ENCODE measurements at regions not wholly inside any gene's neighbourhood (a gene's known extent, or its start where the extent isn't known, plus 50 kb on each side); places are given as distances from the start of the nearest gene placed in this dataset.
A peak's percentile ranks its signal among the peaks of the same experiment; 100 is the strongest.

DNA sequence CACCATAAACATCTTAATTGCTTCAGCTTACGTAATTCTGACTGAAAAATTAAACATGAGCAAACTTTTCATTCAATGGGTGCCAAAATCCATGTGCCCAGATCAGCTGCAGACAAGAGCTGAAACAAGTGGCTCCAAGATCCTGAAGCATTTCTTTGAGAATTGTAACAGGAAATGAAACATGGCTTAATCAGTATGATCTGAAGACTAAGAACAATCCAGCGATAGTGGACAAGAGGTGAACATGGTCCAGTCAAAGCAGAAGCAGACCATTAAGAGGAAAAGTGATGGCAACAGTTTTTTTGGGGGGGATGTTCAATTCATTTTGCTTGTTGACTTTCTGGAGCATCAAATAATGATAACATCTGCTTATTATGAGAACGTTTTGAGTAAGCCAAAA lies 1964.5 kb upstream of the RAG2 start:
- ChIA-PET CTCF (interaction anchor here (0.7 kb wide), 1 partner anchor 1596 kb away, joined by 5 read pairs; no protein-coding TSS in a partner anchor), POLR2A (no interaction called here)
- Histone ChIP-seq H3K4me3 (ENCODE audit: low read depth, low read length) (no peak overlapping the region), H3K36me3 (ENCODE audit: control insufficient read depth, insufficient read depth, low read length) (no peaks in the 10 kb centered on the region), H3K27me3 (ENCODE audit: control insufficient read depth, insufficient read depth, low read length) (no peaks in the 10 kb centered on the region)
- no peak for DNase-seq (ENCODE audit: low read depth)
- TF ChIP-seq CTCF (IDR thresholded peaks at IDR 0.05; ENCODE audit: insufficient read depth, low read depth, low read length) = no peak

GRCh38 chr11:38553148-38553547 lies 1955.1 kb upstream of the RAG2 start:
- ChIA-PET CTCF (interaction anchor here (0.6 kb wide), 1 partner anchor 69 kb away, joined by 3 read pairs; no protein-coding TSS in a partner anchor), POLR2A (no interaction called here)
- TF ChIP-seq CTCF (IDR thresholded peaks at IDR 0.05; ENCODE audit: insufficient read depth, low read depth, low read length) = no peak

DNA sequence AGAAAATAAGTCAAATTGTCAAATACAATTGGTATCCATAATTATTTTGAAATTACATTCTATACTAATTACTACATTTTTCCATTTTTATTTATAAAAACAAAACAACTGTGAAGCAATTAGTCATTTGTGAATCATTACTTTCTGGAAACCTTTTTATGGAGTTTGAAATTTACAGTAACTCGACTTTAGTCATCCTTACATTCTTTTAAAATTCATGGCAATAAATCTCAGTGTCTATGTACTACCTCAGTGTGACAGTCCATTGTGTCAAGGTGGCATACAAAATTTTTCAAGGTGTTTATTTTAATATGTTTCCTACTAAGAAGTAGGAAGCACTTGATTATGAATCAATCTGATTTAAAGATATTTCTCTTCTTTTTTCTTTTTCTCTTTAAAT lies 1949.4 kb upstream of the RAG2 start:
- CTCF ChIA-PET = interaction anchor here (1.4 kb wide), 1 partner anchor 244 kb away, joined by 3 read pairs; no protein-coding TSS in a partner anchor
- no peaks in the 10 kb centered on the region for H3K27me3 ChIP-seq (ENCODE audit: control insufficient read depth, insufficient read depth, low read length)
- POLR2A ChIA-PET = no interaction called here
- DNase-seq (ENCODE audit: low read depth) = no peak
- no peak for TF ChIP-seq CTCF (IDR thresholded peaks at IDR 0.05; ENCODE audit: insufficient read depth, low read depth, low read length)
- no peaks in the 10 kb centered on the region for H3K36me3 ChIP-seq (ENCODE audit: control insufficient read depth, insufficient read depth, low read length)
- H3K4me3 ChIP-seq (ENCODE audit: low read depth, low read length) = no peak overlapping the region

More at GRCh38 chr11:38553148-38553547, 1955.1 kb upstream of the RAG2 start:
- H3K36me3 ChIP-seq (ENCODE audit: control insufficient read depth, insufficient read depth, low read length) = no peaks in the 10 kb centered on the region
- no peak overlapping the region for H3K4me3 ChIP-seq (ENCODE audit: low read depth, low read length)
- no peaks in the 10 kb centered on the region for H3K27me3 ChIP-seq (ENCODE audit: control insufficient read depth, insufficient read depth, low read length)
- DNase-seq (ENCODE audit: low read depth) = no peak

DNA sequence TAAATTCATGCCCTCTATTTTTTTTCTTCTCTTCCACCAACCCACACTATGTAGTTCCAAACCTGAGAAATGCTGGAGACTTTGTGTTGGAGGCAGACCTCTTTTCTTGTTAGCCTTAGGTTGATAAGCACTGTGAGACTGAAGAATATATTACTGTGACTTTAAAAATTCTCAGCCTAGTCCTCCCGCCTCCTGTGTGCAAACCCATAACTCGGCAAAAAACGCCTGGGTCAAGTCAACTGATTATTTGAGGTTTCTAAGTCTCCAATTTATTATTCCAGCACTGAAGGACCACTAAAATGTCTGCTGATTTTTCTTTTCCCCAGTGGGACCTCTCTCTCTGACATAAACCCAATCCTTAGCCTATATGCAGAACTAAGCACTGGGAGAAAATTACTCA lies 1946.0 kb upstream of the RAG2 start:
- POLR2A ChIA-PET = no interaction called here
- Histone ChIP-seq H3K36me3 (ENCODE audit: control insufficient read depth, insufficient read depth, low read length) (no peaks in the 10 kb centered on the region), H3K4me3 (ENCODE audit: low read depth, low read length) (no peak overlapping the region), H3K27me3 (ENCODE audit: control insufficient read depth, insufficient read depth, low read length) (no peaks in the 10 kb centered on the region)
- no peak for TF ChIP-seq CTCF (IDR thresholded peaks at IDR 0.05; ENCODE audit: insufficient read depth, low read depth, low read length)
- DNase-seq (ENCODE audit: low read depth) = no peak
- CTCF ChIA-PET = no interaction called here

- H3K27me3 ChIP-seq (ENCODE audit: control insufficient read depth, insufficient read depth, low read length) = no peaks in the 10 kb centered on the region
- no peak for TF ChIP-seq CTCF (IDR thresholded peaks at IDR 0.05; ENCODE audit: insufficient read depth, low read depth, low read length)
- H3K36me3 ChIP-seq (ENCODE audit: control insufficient read depth, insufficient read depth, low read length) = no peaks in the 10 kb centered on the region
- H3K4me3 ChIP-seq (ENCODE audit: low read depth, low read length) = no peak overlapping the region
- CTCF ChIA-PET = no interaction called here
- POLR2A ChIA-PET = no interaction called here
- DNase-seq (ENCODE audit: low read depth) = peak; percentile 45
Observed at GRCh38 chr11:38543311-38543710, 1945.3 kb upstream of the RAG2 start.
